ENCODE measurements at regions not wholly inside any gene's neighbourhood (a gene's known extent, or its start where the extent isn't known, plus 50 kb on each side); places are given as distances from the start of the nearest gene placed in this dataset.

GRCh38 chr19:13581576-13581975 lies 75.3 kb upstream of the CACNA1A start:
- intact Hi-C loops (cut with DNase I), result loop anchor here in 3 of 4 donors (10.0 kb wide), 2 partner anchors 297 to 307 kb away; no protein-coding TSS in a partner anchor
- Histone ChIP-seq H3K36me3 (no peaks in the 10 kb centered on the region), H3K27ac (no peak overlapping the region), H3K27me3 (no peaks in the 10 kb centered on the region), H3K4me3 (no peak overlapping the region), H3K9me3 (peaks cover 0 to 6% of the 10 kb centered on the region in 2 donors), H3K4me1 (ENCODE audit: insufficient read depth) (no peaks in the 10 kb centered on the region)
- WGBS, 3 donors, result 80 to 86% (median 82%) methylated on average over 9 of the region's 9 CpGs
- TF ChIP-seq EP300 (IDR thresholded peaks at IDR 0.05) (no peak), POLR2A (IDR thresholded peaks at IDR 0.05) (no peak), CTCF (IDR thresholded peaks at IDR 0.05) (no peak)
- no peak for DNase-seq

GRCh38 chr19:13579388-13580060 lies 73.2 kb upstream of the CACNA1A start:
- H3K9me3 ChIP-seq, result peaks cover 0 to 6% of the 10 kb centered on the region in 2 donors
- TF ChIP-seq POLR2A (IDR thresholded peaks at IDR 0.05) (no peak), CTCF (IDR thresholded peaks at IDR 0.05) (no peak), EP300 (IDR thresholded peaks at IDR 0.05) (no peak)
- WGBS, 3 donors, result 57% methylated on average over 7 of the region's 7 CpGs
- H3K27ac ChIP-seq, result no peak overlapping the region
- no peaks in the 10 kb centered on the region for H3K36me3 ChIP-seq
- no peak for DNase-seq
- no peaks in the 10 kb centered on the region for H3K27me3 ChIP-seq
- H3K4me1 ChIP-seq (ENCODE audit: insufficient read depth), result no peaks in the 10 kb centered on the region
- intact Hi-C loops (cut with DNase I), result loop anchor here in 3 of 4 donors (10.0 kb wide), 2 partner anchors 295 to 305 kb away; no protein-coding TSS in a partner anchor
- H3K4me3 ChIP-seq, result no peak overlapping the region

GRCh38 chr19:13576726-13577125 lies 70.4 kb upstream of the CACNA1A start:
- H3K27ac ChIP-seq, result no peak overlapping the region
- no peaks in the 10 kb centered on the region for H3K27me3 ChIP-seq
- no peaks in the 10 kb centered on the region for H3K4me1 ChIP-seq (ENCODE audit: insufficient read depth)
- intact Hi-C loops (cut with DNase I), result no loop called here
- no peak for TF ChIP-seq CTCF (IDR thresholded peaks at IDR 0.05)
- TF ChIP-seq EP300 (IDR thresholded peaks at IDR 0.05), result no peak
- no peak for TF ChIP-seq POLR2A (IDR thresholded peaks at IDR 0.05)
- H3K9me3 ChIP-seq, result peaks cover 0 to 6% of the 10 kb centered on the region in 2 donors
- no peak for DNase-seq
- H3K4me3 ChIP-seq, result no peak overlapping the region
- no peaks in the 10 kb centered on the region for H3K36me3 ChIP-seq
- 82 to 86% (median 84%) methylated on average over 2 of the region's 2 CpGs for WGBS, 3 donors

GRCh38 chr19:13574933-13575332 lies 68.7 kb upstream of the CACNA1A start:
- H3K4me3 ChIP-seq, result no peak overlapping the region
- no peaks in the 10 kb centered on the region for H3K36me3 ChIP-seq
- no peak overlapping the region for H3K27ac ChIP-seq
- DNase-seq, result no peak
- TF ChIP-seq CTCF (IDR thresholded peaks at IDR 0.05), result no peak
- H3K4me1 ChIP-seq (ENCODE audit: insufficient read depth), result no peaks in the 10 kb centered on the region
- WGBS, 3 donors, result 42 to 50% (median 47%) methylated on average over 11 of the region's 11 CpGs
- no peaks in the 10 kb centered on the region for H3K27me3 ChIP-seq
- peaks cover 0 to 6% of the 10 kb centered on the region in 2 donors for H3K9me3 ChIP-seq
- intact Hi-C loops (cut with DNase I), result no loop called here
